ENCODE measurements at regions not wholly inside any gene's neighbourhood (a gene's known extent, or its start where the extent isn't known, plus 50 kb on each side); places are given as distances from the start of the nearest gene placed in this dataset.

- DNase-seq = no peak
Measured at GRCh38 chr7:18081617-18082016, 54.0 kb upstream of the PRPS1L1 start.

- DNase-seq = no peak
Measured at GRCh38 chr7:18082169-18082568, 54.5 kb upstream of the PRPS1L1 start.

- peak; percentile 29 to 66 for DNase-seq
Measured at GRCh38 chr7:18086165-18087025, 58.7 kb upstream of the PRPS1L1 start.

- DNase-seq = no peak
Measured at GRCh38 chr7:18087026-18087686, 59.5 kb upstream of the PRPS1L1 start.

GRCh38 chr7:18087687-18088078, 60.0 kb upstream of the PRPS1L1 start:
- DNase-seq = no peak

- DNase-seq = no peak
Measured at GRCh38 chr7:18096087-18096486, 68.4 kb upstream of the PRPS1L1 start.

GRCh38 chr7:18102576-18102975, 74.9 kb upstream of the PRPS1L1 start:
- DNase-seq = no peak

- no peak for DNase-seq
Measured at GRCh38 chr7:18103436-18104218, 76.0 kb upstream of the PRPS1L1 start.

- DNase-seq = no peak
Measured at GRCh38 chr7:18109762-18110161, 82.1 kb upstream of the PRPS1L1 start.

GRCh38 chr7:18116661-18117060, 89.0 kb upstream of the PRPS1L1 start:
- no peak for DNase-seq

- no peak for DNase-seq
Measured at GRCh38 chr7:18117482-18117881, 89.8 kb upstream of the PRPS1L1 start.

GRCh38 chr7:18119985-18120384, 92.3 kb upstream of the PRPS1L1 start:
- no peak for DNase-seq

GRCh38 chr7:18123508-18124239, 96.0 kb upstream of the PRPS1L1 start:
- no peak for DNase-seq

GRCh38 chr7:18125476-18125875, 97.8 kb upstream of the PRPS1L1 start:
- DNase-seq = no peak

GRCh38 chr7:18126281-18126680, 98.6 kb upstream of the PRPS1L1 start:
- no peak for DNase-seq

GRCh38 chr7:18128846-18129245, 101.2 kb upstream of the PRPS1L1 start:
- DNase-seq = no peak

- no peak for DNase-seq
Measured at GRCh38 chr7:18132811-18133210, 105.2 kb upstream of the PRPS1L1 start.

- DNase-seq = no peak
Measured at GRCh38 chr7:18133921-18134320, 106.3 kb upstream of the PRPS1L1 start.

GRCh38 chr7:18140943-18141342, 113.3 kb upstream of the PRPS1L1 start:
- DNase-seq = no peak

- DNase-seq = peak; percentile 61 to 65
Measured at GRCh38 chr7:18144166-18144565, 116.5 kb upstream of the PRPS1L1 start.

- no peak for DNase-seq
Measured at GRCh38 chr7:18145160-18145559, 117.5 kb upstream of the PRPS1L1 start.

- DNase-seq = no peak
Measured at GRCh38 chr7:18151422-18151821, 123.8 kb upstream of the PRPS1L1 start.

Measured in inflammatory macrophage (primary cell).